Adrenal gland (tissue), 5 donors: ENCODE measurements at regions not wholly inside any gene's neighbourhood (a gene's known extent, or its start where the extent isn't known, plus 50 kb on each side); places are given as distances from the start of the nearest gene placed in this dataset.

Experiments
- POLR2A ChIP-seq, 2 donors: fragments of 450-650 bp; IDR thresholded peaks; one replicate each; pipeline ENCODE4 v1.6.1; 2017; ENCODE audit warnings: antibody characterized with exemption in 2 of 2, mild to moderate bottlenecking in 2 of 2, moderate library complexity in 1 of 2
- TF ChIP-seq, protein P1 (sequence below), 6 experiments: fragments of 450-650 bp in 4 of 6; fragments of 200-600 bp in 2 of 6; sonication (generic) in 1 of 6; IDR thresholded peaks; 1 replicate in 5 of 6; 2 replicates in 1 of 6; pipeline versions ENCODE4 v1.5.1 to v1.8.0; 2016 to 2021; ENCODE audit warnings: antibody characterized with exemption in 6 of 6, mild to moderate bottlenecking in 2 of 6, moderate library complexity in 1 of 6
- donor health status: DM: no; HTN: no; CAD: no.

DNA sequence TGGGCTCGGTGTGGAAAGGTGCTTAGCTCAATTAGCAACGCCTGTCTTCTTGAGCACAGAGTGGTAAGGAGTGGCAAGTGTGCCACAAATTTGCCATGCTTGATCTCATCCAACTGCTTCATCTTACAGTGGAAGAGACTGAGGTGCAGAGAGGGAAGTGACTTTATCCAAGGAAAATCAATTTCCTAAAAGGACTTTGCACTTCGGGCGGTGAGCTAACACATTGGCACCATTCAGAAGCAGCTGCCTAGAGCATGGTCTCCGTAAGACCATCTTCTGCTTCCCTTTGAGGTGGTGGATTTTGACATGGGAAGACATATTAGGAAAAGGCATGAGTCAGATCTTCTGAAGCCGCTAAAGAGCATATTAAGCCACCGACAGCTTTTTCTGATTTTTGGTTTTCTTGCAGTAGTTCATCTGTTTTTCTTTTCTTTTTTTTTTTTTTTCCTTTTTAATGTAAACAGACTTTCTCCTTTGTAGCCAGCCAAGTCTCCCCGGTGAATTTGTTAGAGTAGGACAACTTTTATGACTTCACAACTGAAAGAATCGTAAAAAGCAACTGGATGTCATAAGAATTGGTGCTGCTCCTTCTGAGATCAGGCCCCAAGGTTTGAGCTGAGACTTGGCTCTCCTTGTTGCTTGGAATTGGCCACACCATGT, 273.2 kb downstream of the CDC5L start:
- TF ChIP-seq, protein P1, sequence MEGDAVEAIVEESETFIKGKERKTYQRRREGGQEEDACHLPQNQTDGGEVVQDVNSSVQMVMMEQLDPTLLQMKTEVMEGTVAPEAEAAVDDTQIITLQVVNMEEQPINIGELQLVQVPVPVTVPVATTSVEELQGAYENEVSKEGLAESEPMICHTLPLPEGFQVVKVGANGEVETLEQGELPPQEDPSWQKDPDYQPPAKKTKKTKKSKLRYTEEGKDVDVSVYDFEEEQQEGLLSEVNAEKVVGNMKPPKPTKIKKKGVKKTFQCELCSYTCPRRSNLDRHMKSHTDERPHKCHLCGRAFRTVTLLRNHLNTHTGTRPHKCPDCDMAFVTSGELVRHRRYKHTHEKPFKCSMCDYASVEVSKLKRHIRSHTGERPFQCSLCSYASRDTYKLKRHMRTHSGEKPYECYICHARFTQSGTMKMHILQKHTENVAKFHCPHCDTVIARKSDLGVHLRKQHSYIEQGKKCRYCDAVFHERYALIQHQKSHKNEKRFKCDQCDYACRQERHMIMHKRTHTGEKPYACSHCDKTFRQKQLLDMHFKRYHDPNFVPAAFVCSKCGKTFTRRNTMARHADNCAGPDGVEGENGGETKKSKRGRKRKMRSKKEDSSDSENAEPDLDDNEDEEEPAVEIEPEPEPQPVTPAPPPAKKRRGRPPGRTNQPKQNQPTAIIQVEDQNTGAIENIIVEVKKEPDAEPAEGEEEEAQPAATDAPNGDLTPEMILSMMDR (IDR thresholded peaks at IDR 0.05) = no peak
- no peak for TF ChIP-seq POLR2A (IDR thresholded peaks at IDR 0.05)
